GM21423 (cell line): ENCODE measurements at regions not wholly inside any gene's neighbourhood (a gene's known extent, or its start where the extent isn't known, plus 50 kb on each side); places are given as distances from the start of the nearest gene placed in this dataset.

ENCODE experiments used
- ATAC-seq: cut with Tn5 transposase; IDR thresholded peaks from one replicate; pipeline ENCODE4 v1.9.1; 2021; ENCODE audit warnings: mild to moderate bottlenecking, moderate library complexity; ENCODE audit not compliant: unreplicated experiment

GRCh38 chr19:34305221-34306083, 51.1 kb downstream of the GARRE1 start:
- no peak for ATAC-seq

GRCh38 chr19:34306213-34306661, 51.9 kb downstream of the GARRE1 start:
- ATAC-seq: no peak

DNA sequence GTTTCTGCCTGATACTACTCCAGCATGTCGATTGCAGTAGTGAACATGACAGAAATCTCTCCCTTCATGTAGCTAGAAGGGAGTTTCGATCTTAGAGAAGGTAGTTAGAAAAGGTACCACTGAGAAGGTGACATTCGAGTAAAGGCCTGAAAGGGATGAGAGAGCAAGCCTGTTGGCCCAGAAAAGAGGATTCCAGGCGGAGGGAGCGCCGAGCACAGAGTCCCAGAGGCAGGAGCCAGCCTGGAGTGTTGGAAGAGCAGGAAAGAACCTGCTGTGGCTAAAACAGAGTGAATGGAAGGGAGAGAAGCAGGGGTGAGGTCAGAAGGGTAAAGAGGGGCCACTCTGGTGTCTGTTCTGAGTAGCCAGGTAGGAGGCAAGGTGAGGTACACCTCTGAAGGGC, 52.5 kb downstream of the GARRE1 start:
- no peak for ATAC-seq

DNA sequence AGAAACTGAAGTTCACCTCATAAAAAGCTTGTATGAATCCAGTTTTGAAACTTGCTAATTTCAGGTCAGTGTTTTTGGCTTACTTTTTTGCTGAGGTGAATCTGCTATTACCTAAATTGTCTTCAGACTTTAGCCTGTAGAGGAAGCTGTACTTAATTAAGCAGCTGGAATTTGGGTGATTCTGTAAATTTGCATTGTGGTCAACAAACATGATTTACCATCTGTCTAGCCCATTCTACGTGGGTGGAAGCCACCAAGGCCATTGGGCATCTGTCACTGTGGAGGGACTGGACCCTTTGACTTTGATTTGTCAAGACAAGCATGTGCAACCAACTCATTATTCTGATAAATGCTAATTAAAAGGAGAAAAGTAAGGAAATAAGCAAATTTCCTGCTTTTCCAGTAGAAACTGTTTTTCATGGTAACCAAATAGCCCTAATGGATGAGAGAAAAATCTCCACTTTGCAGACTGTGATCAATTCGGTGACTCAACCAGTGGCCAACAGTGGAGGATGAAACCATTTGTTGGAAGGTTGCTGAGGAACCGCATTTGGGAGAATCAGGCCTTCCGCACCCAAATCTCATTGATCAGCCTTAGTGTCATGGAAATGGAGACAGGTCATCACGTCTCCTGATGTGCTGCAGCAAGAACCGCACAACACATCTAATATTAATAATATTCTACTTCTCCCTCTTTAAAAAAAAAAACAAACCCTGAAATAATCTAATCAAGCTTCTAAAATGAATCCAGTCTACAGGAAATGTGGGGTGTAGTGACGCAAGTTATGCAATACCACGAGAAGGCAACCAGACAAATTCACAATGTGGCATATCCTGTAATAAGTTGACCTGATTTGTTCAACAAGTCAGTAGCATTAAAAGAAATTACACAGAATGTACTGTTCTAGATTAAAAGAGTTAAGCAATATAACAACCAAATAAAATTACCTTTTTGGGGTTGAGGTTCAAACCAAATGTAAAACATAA, 54.3 kb downstream of the GARRE1 start:
- no peak for ATAC-seq

DNA sequence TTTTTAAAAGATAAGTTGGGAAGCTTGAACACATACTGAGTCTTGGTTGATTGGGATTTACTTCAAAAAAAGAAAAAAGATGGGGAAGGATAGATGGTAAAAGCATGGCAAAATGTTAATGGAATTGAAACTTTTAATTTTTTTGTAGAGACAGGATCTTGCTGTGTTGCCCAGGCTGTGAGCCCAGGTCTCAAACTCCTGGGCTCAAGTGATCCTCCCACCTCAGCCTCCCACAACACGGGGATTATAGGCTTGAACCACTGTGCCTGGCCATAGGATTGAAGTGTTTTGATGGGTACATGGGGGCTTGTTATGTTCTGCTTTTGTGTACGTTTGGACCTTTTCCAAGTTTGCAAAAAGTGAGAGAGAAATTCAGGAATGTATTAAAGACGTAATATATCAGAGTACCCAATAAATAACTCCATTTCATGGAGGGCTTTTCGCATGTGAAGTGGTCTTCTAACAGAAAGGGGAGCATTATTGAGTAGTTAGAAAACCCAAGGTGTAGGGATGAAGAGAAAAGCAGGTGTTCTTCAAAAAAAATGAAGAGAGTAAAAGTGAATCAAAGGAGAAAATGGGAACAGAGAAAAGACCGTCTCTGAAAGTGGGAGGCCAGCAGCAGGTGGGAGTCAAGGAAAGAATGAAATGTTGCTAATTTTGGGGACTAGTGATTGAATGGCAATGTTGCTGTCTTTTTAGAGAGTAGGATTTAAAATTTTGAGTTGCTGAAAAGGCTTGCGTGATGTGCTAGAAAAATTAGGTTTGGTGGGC, 55.2 kb downstream of the GARRE1 start:
- no peak for ATAC-seq

GRCh38 chr19:34310494-34310981, 54.5 kb upstream of the GPI start:
- no peak for ATAC-seq

DNA sequence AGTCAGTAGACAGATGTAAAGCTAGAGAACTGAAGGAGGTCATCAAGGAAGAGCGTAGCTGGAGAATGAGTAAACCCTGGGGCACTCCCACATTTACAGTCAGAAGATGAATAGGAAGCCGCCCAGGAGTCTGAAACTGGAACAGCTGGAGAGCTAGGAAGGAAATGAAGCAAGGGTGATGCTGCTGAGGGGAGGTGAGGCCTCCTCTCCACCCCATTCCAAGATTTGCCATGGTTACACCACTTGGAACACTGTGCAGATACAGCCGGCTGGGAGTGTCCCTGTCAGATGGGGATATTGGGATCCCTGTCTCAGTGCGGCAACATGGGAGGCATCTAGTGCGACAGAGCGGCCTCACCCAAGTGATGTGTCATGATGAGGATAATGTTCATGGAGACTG, 51.8 kb upstream of the GPI start:
- ATAC-seq: no peak

- ATAC-seq: peak; percentile 51
Observed at GRCh38 chr19:34314437-34315313, 50.3 kb upstream of the GPI start.
